GM12878 (cell line): ENCODE measurements at regions not wholly inside any gene's neighbourhood (a gene's known extent, or its start where the extent isn't known, plus 50 kb on each side); places are given as distances from the start of the nearest gene placed in this dataset.

Experiments
- ATAC-seq: fragments of 200-7000 bp; cut with Tn5 transposase; 3 replicates; pipeline ENCODE4 v1.9.1; 2020; ENCODE audit warnings: mild to moderate bottlenecking, moderate library complexity
- BruUV-seq: library from RNA; stranded (reverse); fragments of 400-500 nt; replicated peaks from 2 replicates; lab custom pipeline; 2021; lab: Mats Ljungman, UMichigan
- CTCF ChIA-PET: fragments of 300-600 bp; sonication (Branson Sonifier 250); formaldehyde crosslinking; extraction: SDS; loops from one replicate; lab custom pipeline; 2021; ENCODE audit warnings: inconsistent platforms; lab: Yijun Ruan, JAX
- POLR2A ChIA-PET: fragments of 350-600 bp; formaldehyde crosslinking; extraction: SDS; loops from one replicate; lab custom pipeline; 2021; ENCODE audit warnings: inconsistent platforms; lab: Charles Lee
- RAD21 ChIA-PET: fragments of 300-600 bp; sonication (Branson Sonifier 250); formaldehyde crosslinking; loops from one replicate; lab custom pipeline; 2023; ENCODE audit warnings: antibody characterized with exemption; ENCODE audit not compliant: unreplicated experiment; lab: Charles Lee
- SMC1A ChIA-PET: fragments of 300-600 bp; sonication (Branson Sonifier 250); formaldehyde crosslinking; loops from one replicate; lab custom pipeline; 2023; ENCODE audit not compliant: unreplicated experiment, uncharacterized antibody; lab: Charles Lee
- DNase-seq: peaks from one replicate; pipeline ENCODE4 v3.0.0-alpha.2; 2011; ENCODE audit warnings: low read depth, low spot score
- FAIRE-seq: peaks from 3 replicates; lab custom pipeline; 2011; peaks lifted over from hg19 to GRCh38; lab: Jason Lieb, UNC
- H2AFZ ChIP-seq: 2 replicates; pipeline ENCODE4 v1.6.0; 2011; ENCODE audit warnings: low read depth, low read length, control low read depth; ENCODE audit not compliant: control insufficient read depth
- H3K27ac ChIP-seq: 2 replicates; pipeline ENCODE4 v1.5.1; 2011; ENCODE audit warnings: control low read depth; ENCODE audit not compliant: control insufficient read depth, insufficient read depth
- H3K27me3 ChIP-seq, 2 experiments: replicated peaks in 1 of 2; 2 replicates each; pipeline versions ENCODE4 v1.6.0 to v1.6.1; 2011; ENCODE audit warnings: low read length in 1 of 2; ENCODE audit not compliant: control insufficient read depth in 2 of 2, insufficient read depth in 2 of 2
- H3K36me3 ChIP-seq, 2 experiments: 2 replicates each; pipeline ENCODE4 v1.5.1; 2011; ENCODE audit warnings: low read length in 1 of 2; ENCODE audit not compliant: control insufficient read depth in 2 of 2, insufficient read depth in 2 of 2
- H3K4me1 ChIP-seq: 2 replicates; pipeline ENCODE4 v1.6.1; 2011; ENCODE audit warnings: mild to moderate bottlenecking, low read length, moderate library complexity, mixed read lengths; ENCODE audit not compliant: control insufficient read depth, insufficient read depth
- H3K4me2 ChIP-seq: 2 replicates; pipeline ENCODE4 v1.6.0; 2011; ENCODE audit warnings: control low read depth; ENCODE audit not compliant: control insufficient read depth, insufficient read depth
- H3K4me3 ChIP-seq: fragments of 200-600 bp; sonication (generic); 2 replicates; pipeline ENCODE4 v1.5.1; 2016
- H3K79me2 ChIP-seq: 2 replicates; pipeline ENCODE4 v1.6.0; 2011; ENCODE audit warnings: low read length; ENCODE audit not compliant: control insufficient read depth, insufficient read depth
- H3K9ac ChIP-seq: 2 replicates; pipeline ENCODE4 v1.8.0; 2011; ENCODE audit warnings: low read length, control low read depth, mixed read lengths; ENCODE audit not compliant: control insufficient read depth, insufficient read depth
- H3K9me3 ChIP-seq: replicated peaks from 3 replicates; pipeline ENCODE4 v1.5.1; 2011; ENCODE audit warnings: mild to moderate bottlenecking, low read length; ENCODE audit not compliant: control insufficient read depth, insufficient read depth
- H4K20me1 ChIP-seq: 2 replicates; pipeline ENCODE4 v1.6.0; 2011; ENCODE audit not compliant: control insufficient read depth, insufficient read depth
- BRCA1 ChIP-seq: IDR thresholded peaks from 2 replicates; pipeline ENCODE4 v1.6.1; 2011; ENCODE audit warnings: low read depth, low read length, improper control_type of control experiment
- CBX3 ChIP-seq: fragments of 200-600 bp; sonication (generic); IDR thresholded peaks from 2 replicates; pipeline ENCODE4 v1.6.1; 2016; ENCODE audit warnings: low read depth, borderline replicate concordance
- E2F4 ChIP-seq: IDR thresholded peaks from 2 replicates; pipeline ENCODE4 v1.6.1; 2012; ENCODE audit warnings: low read depth, low read length, improper control_type of control experiment
- ESRRA ChIP-seq: IDR thresholded peaks from 2 replicates; pipeline ENCODE4 v1.6.1; 2012; ENCODE audit warnings: mild to moderate bottlenecking, low read length, improper control_type of control experiment
- EZH2 ChIP-seq: IDR thresholded peaks from 2 replicates; pipeline ENCODE4 v1.6.1; 2012; ENCODE audit warnings: low read depth, mild to moderate bottlenecking, control low read depth, inconsistent platforms, low read length, borderline replicate concordance; ENCODE audit not compliant: control insufficient read depth
- MEF2B ChIP-seq: fragments of 450-650 bp; IDR thresholded peaks from 2 replicates; pipeline ENCODE4 v1.6.1; 2018; ENCODE audit warnings: mild to moderate bottlenecking, moderate library complexity; ENCODE audit not compliant: partially characterized antibody, poor library complexity, severe bottlenecking
- MTA2 ChIP-seq: fragments of 450-650 bp; IDR thresholded peaks from 2 replicates; pipeline ENCODE4 v1.6.1; 2016; ENCODE audit warnings: low read depth, mild to moderate bottlenecking, moderate library complexity
- PAX8 ChIP-seq: fragments of 450-650 bp; IDR thresholded peaks from 2 replicates; pipeline ENCODE4 v1.6.1; 2017; ENCODE audit warnings: mild to moderate bottlenecking, moderate library complexity
- POU2F2 ChIP-seq: IDR thresholded peaks from 3 replicates; pipeline ENCODE4 v1.6.1; 2011; ENCODE audit warnings: low read depth, mild to moderate bottlenecking, low read length, borderline replicate concordance
- RELB ChIP-seq: fragments of 450-650 bp; IDR thresholded peaks from 2 replicates; pipeline ENCODE4 v1.6.1; 2017; ENCODE audit warnings: low read depth, mild to moderate bottlenecking, moderate library complexity
- RUNX3 ChIP-seq: IDR thresholded peaks from 2 replicates; pipeline ENCODE4 v1.6.1; 2012; ENCODE audit warnings: low read length, inconsistent platforms
- TCF3 ChIP-seq: IDR thresholded peaks from 2 replicates; pipeline ENCODE4 v1.6.1; 2012; ENCODE audit warnings: low read depth, mild to moderate bottlenecking, low read length, borderline replicate concordance; ENCODE audit not compliant: insufficient read depth
- USF1 ChIP-seq: IDR thresholded peaks from 2 replicates; pipeline ENCODE4 v1.6.1; 2011; ENCODE audit warnings: borderline replicate concordance, low read depth, mild to moderate bottlenecking, moderate library complexity, mixed read lengths, low read length; ENCODE audit not compliant: insufficient read depth; ENCODE audit errors: extremely low read length
- WGBS: methylation state at CpG from one replicate; pipeline ENCODE4 v1.1.6; 2016; ENCODE audit warnings: low lambda C conversion rate; ENCODE audit not compliant: insufficient replicate concordance, insufficient coverage; ENCODE audit errors: missing lambda C conversion rate; 5-methylcytosine and 5-hydroxymethylcytosine counted together
- in situ Hi-C: fragments of 300-500 bp; cut with MboI; formaldehyde crosslinking; loops from 9 replicates; pipeline ENCODE4 v1.14.3; 2018; ENCODE audit warnings: mixed read lengths
- intact Hi-C: fragments of 100-400 bp; cut with micrococcal nuclease; formaldehyde crosslinking; loops from one replicate; pipeline ENCODE4 v1.14.2; 2022; ENCODE audit not compliant: unreplicated experiment

- Histone ChIP-seq H3K4me3 (no peak overlapping the region), H3K9me3 (no peaks in the 10 kb centered on the region), H3K79me2 (no peaks in the 10 kb centered on the region), H3K4me2 (no peak overlapping the region), H3K27ac (no peak overlapping the region), H4K20me1 (no peaks in the 10 kb centered on the region), H3K4me1 (no peaks in the 10 kb centered on the region), H2AFZ (no peak overlapping the region), H3K36me3 (no peaks in the 10 kb centered on the region), H3K27me3 (no peaks in the 10 kb centered on the region), H3K9ac (no peak overlapping the region)
- CTCF ChIA-PET: no interaction called here
- BruUV-seq: no TSS peak
- in situ Hi-C loops (no loop called here), intact Hi-C loops (no loop called here)
- RAD21 ChIA-PET: no interaction called here
- TF ChIP-seq MTA2: no peak
- no peak for TF ChIP-seq E2F4
- TF ChIP-seq BRCA1: no peak
- TF ChIP-seq RUNX3: no peak
- TF ChIP-seq ESRRA: no peak
- TF ChIP-seq MEF2B: no peak
- no peak for TF ChIP-seq PAX8
- no peak for TF ChIP-seq TCF3
- no peak for TF ChIP-seq EZH2
- TF ChIP-seq RELB: no peak
- no peak for TF ChIP-seq CBX3
- TF ChIP-seq POU2F2: no peak
- TF ChIP-seq USF1: no peak
- DNase-seq: no peak
- SMC1A ChIA-PET: no interaction called here
- 56% methylated on average over 2 of the region's 2 CpGs for WGBS
- POLR2A ChIA-PET: no interaction called here
- ATAC-seq: no peak
- FAIRE-seq: no peak
Observed at GRCh38 chr3:166519443-166519842, 682.2 kb upstream of the BCHE start.
